GM23248 (cell line): ENCODE measurements at regions not wholly inside any gene's neighbourhood (a gene's known extent, or its start where the extent isn't known, plus 50 kb on each side); places are given as distances from the start of the nearest gene placed in this dataset.

Source experiments
- DNase-seq: peaks from one replicate; pipeline ENCODE4 v3.0.0-alpha.2; 2015
- H2AFZ ChIP-seq: fragments of 200-600 bp; sonication (generic); 2 replicates; pipeline ENCODE4 v1.6.1; 2016; ENCODE audit warnings: antibody characterized with exemption
- H3F3A ChIP-seq: fragments of 200-600 bp; sonication (generic); 2 replicates; pipeline ENCODE4 v1.6.1; 2016; ENCODE audit warnings: mild to moderate bottlenecking, antibody characterized with exemption, mixed run types; ENCODE audit not compliant: insufficient read depth
- H3K27ac ChIP-seq: fragments of 200-600 bp; sonication (generic); 2 replicates; pipeline ENCODE4 v1.5.1; 2016; ENCODE audit warnings: mild to moderate bottlenecking
- H3K27me3 ChIP-seq: fragments of 200-600 bp; sonication (generic); replicated peaks from 2 replicates; pipeline ENCODE4 v1.6.1; 2016; ENCODE audit warnings: mild to moderate bottlenecking; ENCODE audit not compliant: insufficient read depth
- H3K36me3 ChIP-seq: fragments of 200-600 bp; sonication (generic); 2 replicates; pipeline ENCODE4 v1.6.1; 2016; ENCODE audit warnings: low read depth, mild to moderate bottlenecking
- H3K4me1 ChIP-seq: fragments of 200-600 bp; sonication (generic); 2 replicates; pipeline ENCODE4 v1.6.1; 2016; ENCODE audit warnings: mild to moderate bottlenecking; ENCODE audit not compliant: insufficient read depth
- H3K4me2 ChIP-seq: fragments of 200-600 bp; sonication (generic); one replicate; pipeline ENCODE4 v1.6.1; 2016; ENCODE audit warnings: mild to moderate bottlenecking; ENCODE audit not compliant: unreplicated experiment
- H3K4me3 ChIP-seq: fragments of 200-600 bp; sonication (generic); 2 replicates; pipeline ENCODE4 v1.5.1; 2016; ENCODE audit warnings: mild to moderate bottlenecking
- H3K79me2 ChIP-seq: fragments of 200-600 bp; sonication (generic); 2 replicates; pipeline ENCODE4 v1.6.1; 2016; ENCODE audit warnings: mild to moderate bottlenecking; ENCODE audit not compliant: insufficient read depth
- H3K9ac ChIP-seq: fragments of 200-600 bp; sonication (generic); 2 replicates; pipeline ENCODE4 v1.6.1; 2016; ENCODE audit warnings: mild to moderate bottlenecking
- H3K9me2 ChIP-seq: fragments of 200-600 bp; sonication (generic); 2 replicates; pipeline ENCODE4 v1.6.1; 2016; ENCODE audit warnings: mixed run types, mild to moderate bottlenecking, moderate library complexity; ENCODE audit not compliant: insufficient read depth
- H3K9me3 ChIP-seq: fragments of 200-600 bp; sonication (generic); one replicate; pipeline ENCODE4 v1.6.1; 2017; ENCODE audit warnings: low read depth
- H4K20me1 ChIP-seq: fragments of 200-600 bp; sonication (generic); 2 replicates; pipeline ENCODE4 v1.6.0; 2016; ENCODE audit not compliant: insufficient read depth
- EZH2 ChIP-seq: fragments of 200-600 bp; sonication (generic); IDR thresholded peaks from 2 replicates; pipeline ENCODE4 v1.6.1; 2018; ENCODE audit warnings: antibody characterized with exemption, mild to moderate bottlenecking; ENCODE audit not compliant: insufficient read depth, poor library complexity, severe bottlenecking
- EZH2phosphoT487 ChIP-seq: fragments of 200-600 bp; sonication (generic); IDR thresholded peaks from 2 replicates; pipeline ENCODE4 v1.6.1; 2018; ENCODE audit warnings: antibody characterized with exemption, moderate library complexity, mild to moderate bottlenecking, low read depth; ENCODE audit not compliant: insufficient read depth
- WGBS, 2 experiments: methylation state at CpG; one replicate each; pipeline ENCODE4 v1.1.6; 2015 to 2017; ENCODE audit warnings: low lambda C conversion rate in 2 of 2, low coverage in 1 of 2; ENCODE audit errors: missing lambda C conversion rate in 2 of 2; 5-methylcytosine and 5-hydroxymethylcytosine counted together
- in situ Hi-C: fragments of 300-500 bp; cut with MboI; formaldehyde crosslinking; loops from 2 replicates; pipeline ENCODE4 v1.15.0; 2020

GRCh38 chr22:26889802-26890201 lies 232.4 kb downstream of the MIAT start:
- no peak overlapping the region for H3K9ac ChIP-seq
- no peak overlapping the region for H2AFZ ChIP-seq
- H3K36me3 ChIP-seq = no peaks in the 10 kb centered on the region
- peak; percentile 33 for DNase-seq
- H3K27ac ChIP-seq = no peak overlapping the region
- no peak overlapping the region for H3K4me2 ChIP-seq
- 74 to 75% methylated on average over 7 of the region's 7 CpGs for WGBS, 2 experiments
- peaks cover 36% of the 10 kb centered on the region for H3F3A ChIP-seq
- no peaks in the 10 kb centered on the region for H3K27me3 ChIP-seq
- H3K9me3 ChIP-seq = no peaks in the 10 kb centered on the region
- in situ Hi-C loops = no loop called here
- TF ChIP-seq EZH2phosphoT487 (no peak), EZH2 (no peak)
- H3K79me2 ChIP-seq = no peaks in the 10 kb centered on the region
- peaks cover 58% of the 10 kb centered on the region for H3K4me1 ChIP-seq
- H4K20me1 ChIP-seq = no peaks in the 10 kb centered on the region
- no peaks in the 10 kb centered on the region for H3K9me2 ChIP-seq
- H3K4me3 ChIP-seq = no peak overlapping the region

DNA sequence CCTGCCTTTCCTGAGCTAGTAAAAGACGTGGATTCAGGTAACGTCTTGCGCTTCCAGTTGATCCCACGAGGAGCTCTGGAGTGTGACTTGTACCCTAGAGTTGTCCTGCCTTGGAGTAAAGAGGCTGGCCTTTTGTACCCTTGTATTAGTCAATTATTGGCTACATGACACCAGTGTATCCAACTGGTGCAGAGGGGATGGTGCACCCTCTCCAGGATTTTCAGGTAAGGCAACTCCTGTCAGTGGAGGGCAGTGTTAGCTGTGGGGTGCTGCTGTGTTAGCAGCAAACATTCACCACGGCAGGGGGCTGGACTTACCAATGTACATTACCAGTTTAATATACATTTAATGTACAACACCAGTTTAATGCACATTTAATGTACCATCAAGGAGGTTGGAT lies 233.5 kb downstream of the MIAT start:
- TF ChIP-seq EZH2 = no peak
- TF ChIP-seq EZH2phosphoT487 = no peak
- in situ Hi-C loops = no loop called here
- peaks cover 45% of the 10 kb centered on the region for H3F3A ChIP-seq

GRCh38 chr22:26891429-26891828 lies 234.0 kb downstream of the MIAT start:
- Histone ChIP-seq H3F3A (peaks cover 51% of the 10 kb centered on the region), H4K20me1 (no peaks in the 10 kb centered on the region), H3K27me3 (no peaks in the 10 kb centered on the region), H3K4me1 (peaks cover 72% of the 10 kb centered on the region), H3K9me2 (no peaks in the 10 kb centered on the region), H3K4me2 (no peak overlapping the region), H3K27ac (no peak overlapping the region), H3K36me3 (no peaks in the 10 kb centered on the region), H3K79me2 (no peaks in the 10 kb centered on the region), H3K9me3 (no peaks in the 10 kb centered on the region), H3K4me3 (no peak overlapping the region), H2AFZ (no peak overlapping the region), H3K9ac (no peak overlapping the region)
- TF ChIP-seq EZH2 (no peak), EZH2phosphoT487 (no peak)
- in situ Hi-C loops = no loop called here
- DNase-seq = no peak
- WGBS, 2 experiments = 98 to 100% methylated on average over 3 of the region's 3 CpGs

More for the DNA sequence above, 233.5 kb downstream of the MIAT start:
- Histone ChIP-seq H3K9me3 (no peaks in the 10 kb centered on the region), H2AFZ (no peak overlapping the region), H4K20me1 (no peaks in the 10 kb centered on the region), H3K4me1 (peaks cover 67% of the 10 kb centered on the region), H3K79me2 (no peaks in the 10 kb centered on the region), H3K9me2 (no peaks in the 10 kb centered on the region), H3K36me3 (no peaks in the 10 kb centered on the region), H3K27me3 (no peaks in the 10 kb centered on the region), H3K4me2 (no peak overlapping the region), H3K4me3 (no peak overlapping the region), H3K9ac (no peak overlapping the region), H3K27ac (no peak overlapping the region)
- DNase-seq = no peak
- 86 to 89% methylated on average over 5 of the region's 5 CpGs for WGBS, 2 experiments

DNA sequence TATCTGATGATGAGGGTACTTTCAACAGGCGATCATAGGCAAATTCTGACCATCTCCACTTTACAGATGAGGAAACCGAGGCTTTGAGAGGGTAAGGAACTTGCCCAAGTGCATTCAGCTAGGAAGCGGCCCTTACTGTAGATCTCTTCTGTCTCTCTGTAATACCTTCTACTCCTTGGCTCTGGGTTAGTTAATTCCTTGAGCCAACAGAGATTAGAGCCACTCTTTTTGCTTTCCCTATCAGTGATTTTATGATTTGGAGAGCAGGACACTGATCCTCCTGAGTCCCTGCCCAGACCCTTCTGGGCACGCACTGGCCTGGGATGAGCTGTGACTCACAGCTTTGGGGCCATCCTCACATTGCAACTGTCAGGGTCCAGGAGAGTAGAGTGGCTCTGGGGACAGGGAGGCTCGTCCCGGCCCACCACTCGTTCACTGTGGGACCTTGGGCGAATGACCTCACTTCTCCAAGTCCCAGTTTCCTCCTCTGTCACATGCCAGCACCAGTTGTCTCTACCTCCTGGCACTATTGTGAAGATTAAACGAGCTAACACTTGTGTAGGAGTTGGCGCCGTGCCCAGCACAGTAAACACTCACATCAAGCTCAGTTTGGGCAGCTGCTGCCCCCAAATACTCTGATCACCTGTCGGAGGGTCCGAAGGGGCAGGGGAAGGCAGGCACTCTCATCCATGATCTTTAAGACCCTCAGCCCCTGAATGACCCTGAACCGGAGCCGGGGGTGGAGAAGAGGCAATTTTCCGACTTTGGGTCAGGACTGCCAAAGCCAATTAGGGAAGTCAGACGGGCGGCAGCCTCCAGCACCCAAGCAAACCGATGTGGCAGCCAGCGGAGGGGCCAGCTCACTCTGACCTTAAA lies 235.0 kb downstream of the MIAT start:
- no peaks in the 10 kb centered on the region for H3K9me3 ChIP-seq
- H3K27ac ChIP-seq = peak overlapping the region; percentile 94
- peaks cover 53% of the 10 kb centered on the region for H3F3A ChIP-seq
- H2AFZ ChIP-seq = no peak overlapping the region
- H4K20me1 ChIP-seq = no peaks in the 10 kb centered on the region
- H3K4me1 ChIP-seq = peaks cover 62% of the 10 kb centered on the region
- no peaks in the 10 kb centered on the region for H3K36me3 ChIP-seq
- no peaks in the 10 kb centered on the region for H3K79me2 ChIP-seq
- no peak overlapping the region for H3K4me3 ChIP-seq
- WGBS, 2 experiments = 24 to 30% methylated on average over 19 to 20 of the region's 20 CpGs
- no peak for TF ChIP-seq EZH2phosphoT487
- TF ChIP-seq EZH2 = no peak
- in situ Hi-C loops = no loop called here
- H3K9me2 ChIP-seq = no peaks in the 10 kb centered on the region
- H3K9ac ChIP-seq = peak overlapping the region; percentile 75; the same call in 1 of the 2 replicates
- H3K4me2 ChIP-seq = peak overlapping the region; percentile 9
- DNase-seq = peak; percentile 60
- no peaks in the 10 kb centered on the region for H3K27me3 ChIP-seq
